ENCODE measurements at regions not wholly inside any gene's neighbourhood (a gene's known extent, or its start where the extent isn't known, plus 50 kb on each side); places are given as distances from the start of the nearest gene placed in this dataset.

DNA sequence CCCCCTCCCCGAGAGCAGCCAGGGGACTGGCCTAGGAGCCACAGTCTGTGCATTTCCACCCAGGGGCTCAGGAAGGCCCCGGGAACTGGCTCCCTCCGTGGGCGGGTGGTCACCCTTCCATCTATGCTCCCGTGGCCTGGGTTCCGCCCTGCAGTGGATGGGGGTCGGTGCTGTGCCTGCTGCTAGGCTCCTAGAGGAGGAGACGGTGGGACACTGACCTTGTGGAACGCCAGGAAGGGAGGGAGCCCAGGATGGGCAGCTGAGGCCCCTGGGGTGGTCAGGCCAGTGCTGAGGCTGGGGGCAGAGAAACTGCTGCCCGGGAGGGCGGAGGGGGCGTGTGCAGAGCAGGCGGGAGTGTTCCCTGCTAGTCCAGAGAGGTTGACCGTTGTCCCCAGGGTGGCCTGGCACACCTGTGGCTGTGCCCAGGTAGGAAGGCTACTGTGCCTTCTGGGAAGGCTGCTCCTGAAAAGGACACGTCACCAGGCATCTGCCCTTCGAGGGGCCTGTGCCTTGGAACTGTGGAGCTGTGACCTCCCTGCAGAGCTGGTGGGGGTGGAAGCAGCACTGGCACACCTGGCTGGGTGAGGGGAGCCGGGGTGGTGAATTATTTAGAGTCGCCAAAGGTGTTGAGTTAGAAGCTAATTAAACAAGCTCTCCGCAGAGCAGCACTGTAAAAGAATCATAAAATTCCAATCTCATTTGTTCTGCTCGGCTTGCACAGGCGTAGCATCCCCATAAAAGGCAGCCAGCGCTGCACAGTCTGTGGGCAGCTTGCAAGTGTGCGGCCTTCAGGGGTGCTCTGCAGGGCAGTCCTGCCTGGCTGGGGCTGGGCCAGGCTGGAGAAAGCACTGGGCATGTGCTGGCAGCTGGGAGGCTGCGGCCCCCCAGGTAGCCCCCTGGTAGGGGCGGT, 145.1 kb downstream of the KIF26A start:
- intact Hi-C loops (cut with micrococcal nuclease), result no loop called here
- Mint-ChIP-seq H3K4me1 (peaks cover 0 to 2% (median 0%) of the 10 kb centered on the region in 7 donors), H3K4me3 (no peak overlapping the region), H3K27me3 (peaks cover 0 to 5% (median 4%) of the 10 kb centered on the region in 5 donors), H3K27ac (no peak overlapping the region), H3K36me3 (no peaks in the 10 kb centered on the region), H3K9me3 (peaks cover 0 to under 1% (median 0%) of the 10 kb centered on the region in 11 donors)
- POLR2A ChIA-PET, result no interaction called here
- no peak for ATAC-seq
- H3K4me1 ChIP-seq (ENCODE audit: control insufficient read depth in 2 of 2, insufficient read depth in 2 of 2, low read length in 2 of 2), result no peaks in the 10 kb centered on the region
- no peak overlapping the region for H3K27ac ChIP-seq (ENCODE audit: low read depth, low read length)
- H3K36me3 ChIP-seq (ENCODE audit: control insufficient read depth in 2 of 3, insufficient read depth in 3 of 3, low read length in 3 of 3), result no peaks in the 10 kb centered on the region
- no peaks in the 10 kb centered on the region for H3K9me3 ChIP-seq (ENCODE audit: control insufficient read depth in 2 of 3, low read length in 3 of 3)
- CTCF ChIA-PET, result no interaction called here
- no peak overlapping the region for H3K4me3 ChIP-seq (ENCODE audit: low read length)
- DNase-seq, result no peak
- H3K27me3 ChIP-seq (ENCODE audit: control insufficient read depth in 2 of 2, insufficient read depth in 2 of 2, low read length in 2 of 2), result no peaks in the 10 kb centered on the region

DNA sequence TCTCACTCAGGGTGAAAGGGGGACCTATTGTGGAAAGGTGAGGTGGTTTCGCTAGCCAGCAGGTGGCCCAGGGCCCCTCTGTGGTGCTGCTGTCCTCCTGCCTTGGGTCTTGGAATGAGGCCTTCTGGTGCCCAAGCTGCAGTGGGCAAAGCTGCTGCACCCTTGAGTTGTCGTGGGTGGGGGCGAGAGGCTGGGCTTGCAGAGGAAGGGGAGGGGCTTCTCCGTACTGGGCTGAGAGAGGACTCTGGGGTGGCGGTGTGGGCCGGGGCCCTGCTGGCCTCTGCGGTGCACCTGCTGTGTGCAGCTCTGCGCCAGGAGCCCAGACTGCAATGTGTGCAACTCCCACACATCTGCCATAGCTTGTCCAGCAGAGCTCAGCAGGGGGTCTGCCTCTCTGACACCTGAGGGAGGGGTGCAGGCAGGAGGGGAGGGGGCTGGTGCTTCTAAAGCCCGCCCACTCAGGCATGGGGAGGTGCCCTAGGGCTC, 145.8 kb downstream of the KIF26A start:
- no peaks in the 10 kb centered on the region for H3K36me3 Mint-ChIP-seq
- Histone ChIP-seq H3K9me3 (ENCODE audit: control insufficient read depth in 2 of 3, low read length in 3 of 3) (no peaks in the 10 kb centered on the region), H3K27me3 (ENCODE audit: control insufficient read depth in 2 of 2, insufficient read depth in 2 of 2, low read length in 2 of 2) (no peaks in the 10 kb centered on the region), H3K36me3 (ENCODE audit: control insufficient read depth in 2 of 3, insufficient read depth in 3 of 3, low read length in 3 of 3) (no peaks in the 10 kb centered on the region), H3K4me3 (ENCODE audit: low read length) (no peak overlapping the region), H3K27ac (ENCODE audit: low read depth, low read length) (no peak overlapping the region), H3K4me1 (ENCODE audit: control insufficient read depth in 2 of 2, insufficient read depth in 2 of 2, low read length in 2 of 2) (no peaks in the 10 kb centered on the region)
- no peak overlapping the region for H3K27ac Mint-ChIP-seq
- intact Hi-C loops (cut with micrococcal nuclease), result no loop called here
- peaks cover 0 to 8% (median 0%) of the 10 kb centered on the region in 11 donors for H3K9me3 Mint-ChIP-seq
- DNase-seq (no peak), ATAC-seq (no peak)
- H3K27me3 Mint-ChIP-seq, result no peaks in the 10 kb centered on the region
- ChIA-PET POLR2A (no interaction called here), CTCF (no interaction called here)
- peaks cover 0 to 9% (median 0%) of the 10 kb centered on the region in 7 donors for H3K4me1 Mint-ChIP-seq
- H3K4me3 Mint-ChIP-seq, result no peak overlapping the region

DNA sequence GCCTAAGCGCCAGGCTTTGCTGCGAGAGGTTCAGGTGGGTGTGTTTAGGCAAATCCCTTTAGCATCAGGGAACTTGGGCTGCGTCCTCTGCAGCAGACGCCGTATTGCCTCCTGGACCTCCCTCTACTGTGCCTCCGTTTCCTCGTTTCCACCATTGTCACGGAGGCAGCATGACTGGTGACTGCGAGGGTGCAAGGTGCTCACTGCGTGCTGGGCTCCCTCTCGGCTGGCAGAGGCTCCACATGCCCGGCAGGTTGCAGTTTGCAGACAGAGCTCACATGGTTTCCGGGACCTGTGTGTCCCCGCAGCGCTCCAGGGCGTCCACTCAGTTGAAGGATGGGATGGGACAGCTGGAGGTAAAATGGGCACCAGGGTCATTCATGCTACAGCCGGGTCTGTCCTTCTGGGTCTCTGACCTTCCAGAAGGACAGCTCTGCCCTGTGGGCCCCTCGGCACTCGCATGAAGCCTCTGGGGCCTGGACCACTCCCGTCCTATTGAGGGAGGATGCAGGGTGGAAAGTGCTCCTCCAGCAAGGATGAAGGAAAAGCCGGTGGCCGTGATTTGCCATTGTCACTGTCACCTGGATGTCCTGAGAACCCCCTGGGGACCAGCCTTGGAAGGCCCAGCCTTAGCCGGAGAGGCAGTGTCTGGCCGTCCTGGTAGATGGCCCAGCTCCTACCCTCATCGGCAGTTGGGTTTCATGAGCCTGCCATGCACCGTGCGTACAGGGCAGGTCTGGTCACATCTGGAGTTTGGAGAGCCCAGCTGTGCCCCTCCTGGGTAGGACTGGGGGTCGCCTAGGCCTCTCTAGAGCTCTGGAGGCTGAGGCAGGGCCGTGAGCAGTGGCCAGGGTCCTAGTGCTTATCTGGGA, 146.5 kb downstream of the KIF26A start:
- H3K36me3 Mint-ChIP-seq, result no peaks in the 10 kb centered on the region
- no peak overlapping the region for H3K4me3 Mint-ChIP-seq
- intact Hi-C loops (cut with micrococcal nuclease), result no loop called here
- H3K27me3 Mint-ChIP-seq, result no peaks in the 10 kb centered on the region
- Histone ChIP-seq H3K4me1 (ENCODE audit: control insufficient read depth in 2 of 2, insufficient read depth in 2 of 2, low read length in 2 of 2) (no peaks in the 10 kb centered on the region), H3K36me3 (ENCODE audit: control insufficient read depth in 2 of 3, insufficient read depth in 3 of 3, low read length in 3 of 3) (no peaks in the 10 kb centered on the region), H3K27me3 (ENCODE audit: control insufficient read depth in 2 of 2, insufficient read depth in 2 of 2, low read length in 2 of 2) (no peaks in the 10 kb centered on the region), H3K4me3 (ENCODE audit: low read length) (no peak overlapping the region), H3K27ac (ENCODE audit: low read depth, low read length) (no peak overlapping the region), H3K9me3 (ENCODE audit: control insufficient read depth in 2 of 3, low read length in 3 of 3) (no peaks in the 10 kb centered on the region)
- CTCF ChIA-PET, result no interaction called here
- H3K27ac Mint-ChIP-seq, result no peak overlapping the region
- H3K9me3 Mint-ChIP-seq, result peaks cover 0 to 12% (median 0%) of the 10 kb centered on the region in 11 donors
- ATAC-seq (no peak), DNase-seq (no peak)
- POLR2A ChIA-PET, result no interaction called here
- H3K4me1 Mint-ChIP-seq, result peaks cover 0 to 9% (median 0%) of the 10 kb centered on the region in 7 donors

DNA sequence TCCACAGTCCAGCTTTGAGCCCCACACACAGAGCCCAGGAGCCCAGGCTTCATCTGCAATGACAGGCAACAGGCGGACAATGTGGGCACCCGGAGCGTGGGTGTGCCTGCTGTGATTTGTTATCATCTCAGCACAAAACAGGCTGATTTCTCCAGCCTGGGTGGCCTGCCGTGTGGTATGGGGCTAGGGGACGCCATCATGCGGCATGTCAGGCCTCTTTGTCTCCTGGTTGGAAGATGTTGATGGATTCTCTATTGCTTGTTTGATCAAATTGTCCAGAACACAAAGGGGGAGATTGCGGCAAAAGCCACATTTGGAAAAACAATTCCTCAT, 147.1 kb downstream of the KIF26A start:
- ATAC-seq, result no peak
- POLR2A ChIA-PET, result no interaction called here

DNA sequence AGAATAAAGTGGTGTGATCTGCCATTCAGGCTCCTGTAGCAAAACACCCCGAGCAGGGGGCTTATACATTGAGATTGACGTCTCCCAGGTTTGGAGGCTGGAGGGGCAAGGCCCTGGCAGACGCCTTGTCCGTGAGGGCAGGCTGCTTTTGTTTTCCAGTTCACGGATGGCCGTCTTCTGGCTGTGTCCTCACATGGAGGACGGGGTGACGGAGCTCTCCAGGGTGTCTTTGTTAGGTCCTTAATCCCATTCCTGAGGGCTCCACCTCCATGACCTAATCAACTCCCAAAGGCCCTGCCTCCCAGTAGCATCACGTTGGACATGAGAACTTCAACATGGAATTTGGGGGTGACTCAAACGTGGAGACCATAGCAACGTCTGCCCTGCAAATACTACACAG, 147.7 kb downstream of the KIF26A start:
- Mint-ChIP-seq H3K27me3 (no peaks in the 10 kb centered on the region), H3K9me3 (peaks cover 0 to 12% (median 0%) of the 10 kb centered on the region in 11 donors), H3K4me3 (no peak overlapping the region), H3K4me1 (peaks cover 0 to 9% (median 0%) of the 10 kb centered on the region in 7 donors), H3K27ac (no peak overlapping the region), H3K36me3 (no peaks in the 10 kb centered on the region)
- DNase-seq, result no peak
- H3K27ac ChIP-seq (ENCODE audit: low read depth, low read length), result no peak overlapping the region
- CTCF ChIA-PET, result no interaction called here
- no peak overlapping the region for H3K4me3 ChIP-seq (ENCODE audit: low read length)
- H3K9me3 ChIP-seq (ENCODE audit: control insufficient read depth in 2 of 3, low read length in 3 of 3), result no peaks in the 10 kb centered on the region
- H3K4me1 ChIP-seq (ENCODE audit: control insufficient read depth in 2 of 2, insufficient read depth in 2 of 2, low read length in 2 of 2), result no peaks in the 10 kb centered on the region
- POLR2A ChIA-PET, result no interaction called here
- ATAC-seq, result no peak
- intact Hi-C loops (cut with micrococcal nuclease), result no loop called here
- H3K27me3 ChIP-seq (ENCODE audit: control insufficient read depth in 2 of 2, insufficient read depth in 2 of 2, low read length in 2 of 2), result no peaks in the 10 kb centered on the region
- no peaks in the 10 kb centered on the region for H3K36me3 ChIP-seq (ENCODE audit: control insufficient read depth in 2 of 3, insufficient read depth in 3 of 3, low read length in 3 of 3)

More for the DNA sequence above, 147.1 kb downstream of the KIF26A start:
- Mint-ChIP-seq H3K27ac (no peak overlapping the region), H3K9me3 (peaks cover 0 to 12% (median 0%) of the 10 kb centered on the region in 11 donors), H3K4me1 (peaks cover 0 to 9% (median 0%) of the 10 kb centered on the region in 7 donors), H3K27me3 (no peaks in the 10 kb centered on the region), H3K4me3 (no peak overlapping the region), H3K36me3 (no peaks in the 10 kb centered on the region)
- no peak for DNase-seq
- H3K9me3 ChIP-seq (ENCODE audit: control insufficient read depth in 2 of 3, low read length in 3 of 3), result no peaks in the 10 kb centered on the region
- intact Hi-C loops (cut with micrococcal nuclease), result no loop called here
- no peaks in the 10 kb centered on the region for H3K36me3 ChIP-seq (ENCODE audit: control insufficient read depth in 2 of 3, insufficient read depth in 3 of 3, low read length in 3 of 3)
- no peaks in the 10 kb centered on the region for H3K27me3 ChIP-seq (ENCODE audit: control insufficient read depth in 2 of 2, insufficient read depth in 2 of 2, low read length in 2 of 2)
- H3K4me3 ChIP-seq (ENCODE audit: low read length), result no peak overlapping the region
- no peak overlapping the region for H3K27ac ChIP-seq (ENCODE audit: low read depth, low read length)
- no peaks in the 10 kb centered on the region for H3K4me1 ChIP-seq (ENCODE audit: control insufficient read depth in 2 of 2, insufficient read depth in 2 of 2, low read length in 2 of 2)
- CTCF ChIA-PET, result no interaction called here

DNA sequence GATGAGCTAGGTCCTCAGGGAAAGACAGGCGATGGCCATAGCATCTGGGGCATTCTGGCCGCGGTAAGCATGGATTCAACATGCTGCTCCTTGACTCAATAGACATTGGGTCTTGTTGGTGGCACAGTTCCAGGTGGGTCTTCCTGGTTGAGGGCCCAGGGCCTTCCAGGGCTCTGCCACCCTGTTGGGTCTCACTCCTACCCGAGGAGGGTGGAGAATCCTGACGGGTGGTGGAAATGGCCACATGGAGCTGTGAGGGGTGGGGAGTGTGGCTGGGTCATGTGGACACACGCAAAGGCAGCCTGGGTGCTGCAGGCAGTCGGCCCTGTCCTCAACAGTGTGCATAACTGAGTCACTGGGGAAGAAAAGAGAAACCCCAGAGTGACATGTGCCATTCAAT, 148.1 kb downstream of the KIF26A start:
- Histone ChIP-seq H3K4me3 (ENCODE audit: low read length) (no peak overlapping the region), H3K27me3 (ENCODE audit: control insufficient read depth in 2 of 2, insufficient read depth in 2 of 2, low read length in 2 of 2) (no peaks in the 10 kb centered on the region), H3K4me1 (ENCODE audit: control insufficient read depth in 2 of 2, insufficient read depth in 2 of 2, low read length in 2 of 2) (no peaks in the 10 kb centered on the region), H3K36me3 (ENCODE audit: control insufficient read depth in 2 of 3, insufficient read depth in 3 of 3, low read length in 3 of 3) (no peaks in the 10 kb centered on the region), H3K27ac (ENCODE audit: low read depth, low read length) (no peak overlapping the region), H3K9me3 (ENCODE audit: control insufficient read depth in 2 of 3, low read length in 3 of 3) (no peaks in the 10 kb centered on the region)
- Mint-ChIP-seq H3K36me3 (no peaks in the 10 kb centered on the region), H3K27ac (no peak overlapping the region), H3K9me3 (peaks cover 0 to 12% (median 0%) of the 10 kb centered on the region in 11 donors), H3K27me3 (no peaks in the 10 kb centered on the region), H3K4me1 (peaks cover 0 to 9% (median 0%) of the 10 kb centered on the region in 7 donors), H3K4me3 (no peak overlapping the region)
- ATAC-seq, result no peak
- POLR2A ChIA-PET, result no interaction called here
- DNase-seq, result no peak
- CTCF ChIA-PET, result no interaction called here
- intact Hi-C loops (cut with micrococcal nuclease), result no loop called here

Measured in naive thymus-derived CD4-positive, alpha-beta T cell (primary cell).